Vagina (tissue), 2 donors: ENCODE measurements at regions not wholly inside any gene's neighbourhood (a gene's known extent, or its start where the extent isn't known, plus 50 kb on each side); places are given as distances from the start of the nearest gene placed in this dataset.

Experiments used
- POLR2A ChIP-seq, 2 donors: fragments of 450-650 bp; IDR thresholded peaks; one replicate each; pipeline ENCODE4 v1.6.1; 2017; ENCODE audit warnings: antibody characterized with exemption in 2 of 2, mild to moderate bottlenecking in 2 of 2, moderate library complexity in 2 of 2
- POLR2AphosphoS5 ChIP-seq, 2 donors: sonication (generic); formaldehyde crosslinking; IDR thresholded peaks; one replicate each; pipeline ENCODE4 v1.9.0; 2017; ENCODE audit warnings: antibody characterized with exemption in 2 of 2, mild to moderate bottlenecking in 2 of 2, low read depth in 1 of 2; ENCODE audit not compliant: insufficient read depth in 1 of 2
- TF ChIP-seq, protein P1 (sequence below), 3 experiments: fragments of 450-650 bp in 2 of 3; fragments of 200-600 bp in 1 of 3; sonication (generic) in 1 of 3; IDR thresholded peaks; one replicate each; pipeline ENCODE4 v1.5.1; 2017 to 2019; ENCODE audit warnings: antibody characterized with exemption in 3 of 3, mild to moderate bottlenecking in 2 of 3, moderate library complexity in 2 of 3

DNA sequence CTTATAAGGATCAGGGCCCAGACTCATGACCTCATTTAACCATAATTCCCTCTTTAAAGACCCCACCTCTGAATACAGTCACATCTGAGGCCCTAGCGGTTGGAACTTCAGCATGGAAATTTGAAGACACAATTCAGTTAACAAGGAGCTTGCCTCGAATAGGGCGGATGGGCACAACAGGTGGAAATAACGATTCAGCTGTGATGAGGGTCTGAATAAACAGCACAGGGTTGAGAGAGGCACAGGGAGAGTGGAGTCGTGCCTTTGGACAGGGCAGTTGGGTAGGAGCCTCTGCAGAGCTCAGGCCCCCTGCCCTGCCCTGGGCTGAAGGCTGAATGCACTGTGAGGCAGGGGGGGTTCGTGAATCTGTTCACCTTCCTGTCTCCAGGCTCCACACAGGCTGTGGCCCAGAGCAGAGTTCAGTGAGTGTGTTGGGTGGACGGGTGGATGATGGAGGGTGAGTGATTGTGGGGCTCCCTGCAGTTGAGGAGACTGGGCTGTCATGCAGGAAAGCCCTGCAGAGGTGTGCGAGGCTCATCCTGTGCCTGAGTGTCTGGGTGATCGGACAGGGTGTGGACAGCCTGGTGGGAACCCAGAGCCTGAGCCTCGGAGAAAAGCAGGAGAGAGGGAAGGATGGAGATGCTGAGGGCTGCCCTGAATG, 243.1 kb downstream of the FOXD2 start:
- TF ChIP-seq POLR2A (IDR thresholded peaks at IDR 0.05) (no peak), POLR2AphosphoS5 (IDR thresholded peaks at IDR 0.05; ENCODE audit: insufficient read depth in 1 of 2, low read depth in 1 of 2) (no peak)
- TF ChIP-seq, protein P1, sequence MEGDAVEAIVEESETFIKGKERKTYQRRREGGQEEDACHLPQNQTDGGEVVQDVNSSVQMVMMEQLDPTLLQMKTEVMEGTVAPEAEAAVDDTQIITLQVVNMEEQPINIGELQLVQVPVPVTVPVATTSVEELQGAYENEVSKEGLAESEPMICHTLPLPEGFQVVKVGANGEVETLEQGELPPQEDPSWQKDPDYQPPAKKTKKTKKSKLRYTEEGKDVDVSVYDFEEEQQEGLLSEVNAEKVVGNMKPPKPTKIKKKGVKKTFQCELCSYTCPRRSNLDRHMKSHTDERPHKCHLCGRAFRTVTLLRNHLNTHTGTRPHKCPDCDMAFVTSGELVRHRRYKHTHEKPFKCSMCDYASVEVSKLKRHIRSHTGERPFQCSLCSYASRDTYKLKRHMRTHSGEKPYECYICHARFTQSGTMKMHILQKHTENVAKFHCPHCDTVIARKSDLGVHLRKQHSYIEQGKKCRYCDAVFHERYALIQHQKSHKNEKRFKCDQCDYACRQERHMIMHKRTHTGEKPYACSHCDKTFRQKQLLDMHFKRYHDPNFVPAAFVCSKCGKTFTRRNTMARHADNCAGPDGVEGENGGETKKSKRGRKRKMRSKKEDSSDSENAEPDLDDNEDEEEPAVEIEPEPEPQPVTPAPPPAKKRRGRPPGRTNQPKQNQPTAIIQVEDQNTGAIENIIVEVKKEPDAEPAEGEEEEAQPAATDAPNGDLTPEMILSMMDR (IDR thresholded peaks at IDR 0.05), result no peak
